GM12878 (cell line): ENCODE measurements at regions not wholly inside any gene's neighbourhood (a gene's known extent, or its start where the extent isn't known, plus 50 kb on each side); places are given as distances from the start of the nearest gene placed in this dataset.

Experiments
- ATAC-seq: fragments of 200-7000 bp; cut with Tn5 transposase; 3 replicates; pipeline ENCODE4 v1.9.1; 2020; ENCODE audit warnings: mild to moderate bottlenecking, moderate library complexity
- BruUV-seq: library from RNA; stranded (reverse); fragments of 400-500 nt; replicated peaks from 2 replicates; lab custom pipeline; 2021; lab: Mats Ljungman, UMichigan
- CTCF ChIA-PET: fragments of 300-600 bp; sonication (Branson Sonifier 250); formaldehyde crosslinking; extraction: SDS; loops from one replicate; lab custom pipeline; 2021; ENCODE audit warnings: inconsistent platforms; lab: Yijun Ruan, JAX
- POLR2A ChIA-PET: fragments of 350-600 bp; formaldehyde crosslinking; extraction: SDS; loops from one replicate; lab custom pipeline; 2021; ENCODE audit warnings: inconsistent platforms; lab: Charles Lee
- RAD21 ChIA-PET: fragments of 300-600 bp; sonication (Branson Sonifier 250); formaldehyde crosslinking; loops from one replicate; lab custom pipeline; 2023; ENCODE audit warnings: antibody characterized with exemption; ENCODE audit not compliant: unreplicated experiment; lab: Charles Lee
- SMC1A ChIA-PET: fragments of 300-600 bp; sonication (Branson Sonifier 250); formaldehyde crosslinking; loops from one replicate; lab custom pipeline; 2023; ENCODE audit not compliant: unreplicated experiment, uncharacterized antibody; lab: Charles Lee
- DNase-seq: peaks from one replicate; pipeline ENCODE4 v3.0.0-alpha.2; 2011; ENCODE audit warnings: low read depth, low spot score
- FAIRE-seq: peaks from 3 replicates; lab custom pipeline; 2011; peaks lifted over from hg19 to GRCh38; lab: Jason Lieb, UNC
- H2AFZ ChIP-seq: 2 replicates; pipeline ENCODE4 v1.6.0; 2011; ENCODE audit warnings: low read depth, low read length, control low read depth; ENCODE audit not compliant: control insufficient read depth
- H3K27ac ChIP-seq: 2 replicates; pipeline ENCODE4 v1.5.1; 2011; ENCODE audit warnings: control low read depth; ENCODE audit not compliant: control insufficient read depth, insufficient read depth
- H3K27me3 ChIP-seq, 2 experiments: replicated peaks in 1 of 2; 2 replicates each; pipeline versions ENCODE4 v1.6.0 to v1.6.1; 2011; ENCODE audit warnings: low read length in 1 of 2; ENCODE audit not compliant: control insufficient read depth in 2 of 2, insufficient read depth in 2 of 2
- H3K36me3 ChIP-seq, 2 experiments: 2 replicates each; pipeline ENCODE4 v1.5.1; 2011; ENCODE audit warnings: low read length in 1 of 2; ENCODE audit not compliant: control insufficient read depth in 2 of 2, insufficient read depth in 2 of 2
- H3K4me1 ChIP-seq: 2 replicates; pipeline ENCODE4 v1.6.1; 2011; ENCODE audit warnings: mild to moderate bottlenecking, low read length, moderate library complexity, mixed read lengths; ENCODE audit not compliant: control insufficient read depth, insufficient read depth
- H3K4me2 ChIP-seq: 2 replicates; pipeline ENCODE4 v1.6.0; 2011; ENCODE audit warnings: control low read depth; ENCODE audit not compliant: control insufficient read depth, insufficient read depth
- H3K4me3 ChIP-seq: fragments of 200-600 bp; sonication (generic); 2 replicates; pipeline ENCODE4 v1.5.1; 2016
- H3K79me2 ChIP-seq: 2 replicates; pipeline ENCODE4 v1.6.0; 2011; ENCODE audit warnings: low read length; ENCODE audit not compliant: control insufficient read depth, insufficient read depth
- H3K9ac ChIP-seq: 2 replicates; pipeline ENCODE4 v1.8.0; 2011; ENCODE audit warnings: low read length, control low read depth, mixed read lengths; ENCODE audit not compliant: control insufficient read depth, insufficient read depth
- H3K9me3 ChIP-seq: replicated peaks from 3 replicates; pipeline ENCODE4 v1.5.1; 2011; ENCODE audit warnings: mild to moderate bottlenecking, low read length; ENCODE audit not compliant: control insufficient read depth, insufficient read depth
- H4K20me1 ChIP-seq: 2 replicates; pipeline ENCODE4 v1.6.0; 2011; ENCODE audit not compliant: control insufficient read depth, insufficient read depth
- DPF2 ChIP-seq: fragments of 450-650 bp; IDR thresholded peaks from 2 replicates; pipeline ENCODE4 v1.6.1; 2017; ENCODE audit warnings: mild to moderate bottlenecking
- E4F1 ChIP-seq: fragments of 450-650 bp; IDR thresholded peaks from 2 replicates; pipeline ENCODE4 v1.6.1; 2018; ENCODE audit warnings: borderline replicate concordance, mild to moderate bottlenecking; ENCODE audit not compliant: partially characterized antibody
- NFXL1 ChIP-seq: fragments of 450-650 bp; IDR thresholded peaks from 2 replicates; pipeline ENCODE4 v1.6.1; 2017; ENCODE audit warnings: antibody characterized with exemption, mild to moderate bottlenecking, borderline replicate concordance
- NFYA ChIP-seq: IDR thresholded peaks from 2 replicates; pipeline ENCODE4 v1.6.1; 2011; ENCODE audit warnings: low read depth, mild to moderate bottlenecking, low read length, improper control_type of control experiment, borderline replicate concordance
- NR2C1 ChIP-seq: fragments of 450-650 bp; IDR thresholded peaks from 2 replicates; pipeline ENCODE4 v1.6.1; 2017; ENCODE audit warnings: antibody characterized with exemption, mild to moderate bottlenecking, moderate library complexity
- ZNF217 ChIP-seq: fragments of 450-650 bp; IDR thresholded peaks from 2 replicates; pipeline ENCODE4 v1.6.1; 2017; ENCODE audit warnings: antibody characterized with exemption, mild to moderate bottlenecking
- WGBS: methylation state at CpG from one replicate; pipeline ENCODE4 v1.1.6; 2016; ENCODE audit warnings: low lambda C conversion rate; ENCODE audit not compliant: insufficient replicate concordance, insufficient coverage; ENCODE audit errors: missing lambda C conversion rate; 5-methylcytosine and 5-hydroxymethylcytosine counted together
- in situ Hi-C: fragments of 300-500 bp; cut with MboI; formaldehyde crosslinking; loops from 9 replicates; pipeline ENCODE4 v1.14.3; 2018; ENCODE audit warnings: mixed read lengths
- intact Hi-C: fragments of 100-400 bp; cut with micrococcal nuclease; formaldehyde crosslinking; loops from one replicate; pipeline ENCODE4 v1.14.2; 2022; ENCODE audit not compliant: unreplicated experiment

GRCh38 chr1:37176269-37176668 is 142.0 kb upstream of the GRIK3 start:
- CTCF ChIA-PET, result interaction anchor here (1.1 to 2.5 kb wide), 2 partner anchors 13 to 505 kb away, joined by 4 to 6 read pairs; no protein-coding TSS in a partner anchor
- SMC1A ChIA-PET, result no interaction called here
- no peak for FAIRE-seq
- Histone ChIP-seq H3K4me3 (no peak overlapping the region), H3K4me1 (no peaks in the 10 kb centered on the region), H3K4me2 (no peak overlapping the region), H3K9me3 (no peaks in the 10 kb centered on the region), H3K27me3 (no peaks in the 10 kb centered on the region; a peak in 2 of 4 replicates), H3K27ac (no peak overlapping the region), H2AFZ (no peak overlapping the region), H3K9ac (no peak overlapping the region), H3K36me3 (no peaks in the 10 kb centered on the region), H3K79me2 (no peaks in the 10 kb centered on the region), H4K20me1 (no peaks in the 10 kb centered on the region)
- in situ Hi-C loops (no loop called here), intact Hi-C loops (loop anchor here (10.0 kb wide), 1 partner anchor 149 kb away; no protein-coding TSS in a partner anchor)
- WGBS, result 0% methylated on average over 1 of the region's 1 CpG
- no TSS peak for BruUV-seq
- no peak for DNase-seq
- RAD21 ChIA-PET, result no interaction called here
- no peak for TF ChIP-seq ZNF217
- no peak for TF ChIP-seq NFYA
- no peak for TF ChIP-seq NR2C1
- TF ChIP-seq NFXL1, result no peak
- no peak for TF ChIP-seq E4F1
- TF ChIP-seq DPF2, result no peak
- POLR2A ChIA-PET, result no interaction called here
- no peak for ATAC-seq
